ENCODE measurements at regions not wholly inside any gene's neighbourhood (a gene's known extent, or its start where the extent isn't known, plus 50 kb on each side); places are given as distances from the start of the nearest gene placed in this dataset.
"Not testable (repeated sequence)": the region's sequence is repeated elsewhere in the genome, so short reads cannot be mapped to it uniquely, and the experiment has no call there.

GRCh38 chr5:111921691-111922090, 164.7 kb upstream of the NREP start:
- ATAC-seq (ENCODE audit: low read depth); H3K9me3 Mint-ChIP-seq; DNase-seq; H3K4me1 Mint-ChIP-seq; H3K27ac Mint-ChIP-seq; H3K27me3 Mint-ChIP-seq; H3K4me3 Mint-ChIP-seq; POLR2A ChIA-PET; H3K36me3 Mint-ChIP-seq: not testable (repeated sequence)

- no peaks in the 10 kb centered on the region for H3K9me3 Mint-ChIP-seq
- ATAC-seq (ENCODE audit: low read depth), result no peak
- H3K4me1 Mint-ChIP-seq, result no peaks in the 10 kb centered on the region
- H3K27me3 Mint-ChIP-seq, result peaks cover 3% of the 10 kb centered on the region
- no peak overlapping the region for H3K27ac Mint-ChIP-seq
- H3K4me3 Mint-ChIP-seq, result no peak overlapping the region
- POLR2A ChIA-PET, result no interaction called here
- H3K36me3 Mint-ChIP-seq, result no peaks in the 10 kb centered on the region
- DNase-seq, result no peak
These were observed 158.1 kb upstream of the NREP start for GRCh38 chr5:111914966-111915636.

GRCh38 chr5:111902436-111902835, 145.4 kb upstream of the NREP start:
- no peak overlapping the region for H3K27ac Mint-ChIP-seq
- H3K36me3 Mint-ChIP-seq, result no peaks in the 10 kb centered on the region
- H3K9me3 Mint-ChIP-seq, result peaks cover 4% of the 10 kb centered on the region
- POLR2A ChIA-PET, result no interaction called here
- no peak overlapping the region for H3K4me3 Mint-ChIP-seq
- H3K4me1 Mint-ChIP-seq, result no peaks in the 10 kb centered on the region
- no peak for DNase-seq
- H3K27me3 Mint-ChIP-seq, result no peaks in the 10 kb centered on the region
- ATAC-seq (ENCODE audit: low read depth), result no peak

GRCh38 chr5:111901296-111901695, 144.3 kb upstream of the NREP start:
- no peak for DNase-seq

GRCh38 chr5:111892949-111893348, 136.0 kb upstream of the NREP start:
- ATAC-seq (ENCODE audit: low read depth) (no peak), DNase-seq (no peak)
- Mint-ChIP-seq H3K36me3 (no peaks in the 10 kb centered on the region), H3K9me3 (peaks cover 12% of the 10 kb centered on the region), H3K4me1 (no peaks in the 10 kb centered on the region), H3K27me3 (no peaks in the 10 kb centered on the region), H3K4me3 (no peak overlapping the region), H3K27ac (no peak overlapping the region)
- POLR2A ChIA-PET, result no interaction called here

More at GRCh38 chr5:111901296-111901695, 144.3 kb upstream of the NREP start:
- H3K36me3 Mint-ChIP-seq, result no peaks in the 10 kb centered on the region
- H3K27ac Mint-ChIP-seq, result no peak overlapping the region
- ATAC-seq (ENCODE audit: low read depth), result no peak
- H3K9me3 Mint-ChIP-seq, result peaks cover 6% of the 10 kb centered on the region
- POLR2A ChIA-PET, result no interaction called here
- no peaks in the 10 kb centered on the region for H3K27me3 Mint-ChIP-seq
- H3K4me3 Mint-ChIP-seq, result no peak overlapping the region
- H3K4me1 Mint-ChIP-seq, result no peaks in the 10 kb centered on the region

GRCh38 chr5:111887706-111888105, 130.7 kb upstream of the NREP start:
- H3K36me3 Mint-ChIP-seq, result no peaks in the 10 kb centered on the region
- POLR2A ChIA-PET, result no interaction called here
- H3K27ac Mint-ChIP-seq, result no peak overlapping the region
- H3K27me3 Mint-ChIP-seq, result no peaks in the 10 kb centered on the region
- H3K4me3 Mint-ChIP-seq, result no peak overlapping the region
- DNase-seq (no peak), ATAC-seq (ENCODE audit: low read depth) (no peak)
- H3K9me3 Mint-ChIP-seq, result peaks cover 11% of the 10 kb centered on the region
- no peaks in the 10 kb centered on the region for H3K4me1 Mint-ChIP-seq

- DNase-seq (no peak), ATAC-seq (ENCODE audit: low read depth) (no peak)
- H3K4me1 Mint-ChIP-seq, result no peaks in the 10 kb centered on the region
- H3K4me3 Mint-ChIP-seq, result no peak overlapping the region
- H3K27me3 Mint-ChIP-seq, result no peaks in the 10 kb centered on the region
- H3K27ac Mint-ChIP-seq, result no peak overlapping the region
- H3K36me3 Mint-ChIP-seq, result no peaks in the 10 kb centered on the region
- H3K9me3 Mint-ChIP-seq, result peaks cover 3% of the 10 kb centered on the region
- POLR2A ChIA-PET, result no interaction called here
These were observed 112.7 kb upstream of the NREP start for GRCh38 chr5:111869681-111870080.

- H3K36me3 Mint-ChIP-seq, result no peaks in the 10 kb centered on the region
- peaks cover 5% of the 10 kb centered on the region for H3K27me3 Mint-ChIP-seq
- ATAC-seq (ENCODE audit: low read depth) (no peak), DNase-seq (no peak)
- H3K4me3 Mint-ChIP-seq, result no peak overlapping the region
- H3K9me3 Mint-ChIP-seq, result peaks cover 3% of the 10 kb centered on the region
- no peaks in the 10 kb centered on the region for H3K4me1 Mint-ChIP-seq
- POLR2A ChIA-PET, result no interaction called here
- no peak overlapping the region for H3K27ac Mint-ChIP-seq
These were observed 108.4 kb upstream of the NREP start for GRCh38 chr5:111865356-111865755.

- Mint-ChIP-seq H3K27ac (no peak overlapping the region), H3K4me1 (no peaks in the 10 kb centered on the region), H3K9me3 (peaks cover 3% of the 10 kb centered on the region), H3K4me3 (no peak overlapping the region), H3K27me3 (peaks cover 5% of the 10 kb centered on the region), H3K36me3 (no peaks in the 10 kb centered on the region)
- ATAC-seq (ENCODE audit: low read depth), result no peak
- no peak for DNase-seq
- POLR2A ChIA-PET, result no interaction called here
These were observed 106.8 kb upstream of the NREP start for GRCh38 chr5:111863801-111864200.

- Mint-ChIP-seq H3K27ac (no peak overlapping the region), H3K9me3 (no peaks in the 10 kb centered on the region), H3K36me3 (no peaks in the 10 kb centered on the region), H3K4me1 (no peaks in the 10 kb centered on the region), H3K27me3 (peaks cover 8% of the 10 kb centered on the region), H3K4me3 (no peak overlapping the region)
- POLR2A ChIA-PET, result no interaction called here
- no peak for ATAC-seq (ENCODE audit: low read depth)
- DNase-seq, result no peak
These were observed 102.7 kb upstream of the NREP start for GRCh38 chr5:111859533-111860270.

GRCh38 chr5:111859031-111859430, 102.0 kb upstream of the NREP start:
- Mint-ChIP-seq H3K4me3 (no peak overlapping the region), H3K4me1 (no peaks in the 10 kb centered on the region), H3K27me3 (peaks cover 8% of the 10 kb centered on the region), H3K9me3 (no peaks in the 10 kb centered on the region), H3K27ac (no peak overlapping the region), H3K36me3 (no peaks in the 10 kb centered on the region)
- POLR2A ChIA-PET, result no interaction called here
- DNase-seq, result no peak
- ATAC-seq (ENCODE audit: low read depth), result no peak

- Mint-ChIP-seq H3K27me3 (peaks cover 8% of the 10 kb centered on the region), H3K36me3 (no peaks in the 10 kb centered on the region), H3K27ac (no peak overlapping the region), H3K9me3 (no peaks in the 10 kb centered on the region), H3K4me3 (no peak overlapping the region), H3K4me1 (no peaks in the 10 kb centered on the region)
- ATAC-seq (ENCODE audit: low read depth), result no peak
- no peak for DNase-seq
- POLR2A ChIA-PET, result no interaction called here
These were observed 100.6 kb upstream of the NREP start for GRCh38 chr5:111857623-111858022.

GRCh38 chr5:111856876-111857466, 100.0 kb upstream of the NREP start:
- POLR2A ChIA-PET, result no interaction called here
- ATAC-seq (ENCODE audit: low read depth) (no peak), DNase-seq (no peak)
- H3K4me3 Mint-ChIP-seq, result no peak overlapping the region
- no peaks in the 10 kb centered on the region for H3K9me3 Mint-ChIP-seq
- H3K27ac Mint-ChIP-seq, result no peak overlapping the region
- H3K27me3 Mint-ChIP-seq, result peaks cover 8% of the 10 kb centered on the region
- H3K4me1 Mint-ChIP-seq, result no peaks in the 10 kb centered on the region
- no peaks in the 10 kb centered on the region for H3K36me3 Mint-ChIP-seq

GRCh38 chr5:111855356-111855755, 98.4 kb upstream of the NREP start:
- Mint-ChIP-seq H3K27me3 (peaks cover 4% of the 10 kb centered on the region), H3K9me3 (no peaks in the 10 kb centered on the region), H3K27ac (no peak overlapping the region), H3K4me3 (no peak overlapping the region), H3K36me3 (no peaks in the 10 kb centered on the region), H3K4me1 (no peaks in the 10 kb centered on the region)
- no peak for DNase-seq
- ATAC-seq (ENCODE audit: low read depth), result no peak
- POLR2A ChIA-PET, result no interaction called here

All from activated naive CD8-positive, alpha-beta T cell treated with anti-CD3 and anti-CD28 coated beads, Interleukin-2, amount 10 ng/mL, durations not matched to agents 7 days and 5 days (primary cell).